Stimulated activated CD4-positive, alpha-beta T cell treated with anti-CD3 and anti-CD28 coated beads, Interleukin-1b, Interleukin-23, amount 100 ng/mL, for 24 hours (primary cell): ENCODE measurements at regions not wholly inside any gene's neighbourhood (a gene's known extent, or its start where the extent isn't known, plus 50 kb on each side); places are given as distances from the start of the nearest gene placed in this dataset.

ENCODE experiments used
- DNase-seq, 4 experiments: peaks; one replicate each; pipeline ENCODE4 v3.0.0-alpha.2; 2020; ENCODE audit warnings: low read depth in 4 of 4, low spot score in 1 of 4

DNA sequence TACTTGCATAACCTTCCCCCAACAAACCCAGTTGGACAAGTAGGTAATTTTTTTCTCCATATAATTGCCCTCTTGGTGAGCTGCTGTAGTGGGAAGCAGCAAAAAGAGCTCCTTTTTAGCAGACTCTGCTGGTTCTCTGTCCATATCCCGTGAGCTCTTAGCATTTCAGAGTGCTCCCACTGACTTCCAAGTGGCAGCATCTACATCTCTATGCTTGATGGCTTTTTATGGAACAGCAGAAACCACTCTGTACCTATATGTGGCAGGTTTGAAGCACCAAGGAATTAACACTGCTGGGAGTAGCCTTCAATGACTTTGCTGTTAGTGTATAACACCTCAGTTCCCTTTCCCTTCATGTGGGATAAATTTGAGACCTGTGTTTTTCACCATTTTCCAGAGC, 168.4 kb upstream of the NHS start:
- DNase-seq, result no peak

DNA sequence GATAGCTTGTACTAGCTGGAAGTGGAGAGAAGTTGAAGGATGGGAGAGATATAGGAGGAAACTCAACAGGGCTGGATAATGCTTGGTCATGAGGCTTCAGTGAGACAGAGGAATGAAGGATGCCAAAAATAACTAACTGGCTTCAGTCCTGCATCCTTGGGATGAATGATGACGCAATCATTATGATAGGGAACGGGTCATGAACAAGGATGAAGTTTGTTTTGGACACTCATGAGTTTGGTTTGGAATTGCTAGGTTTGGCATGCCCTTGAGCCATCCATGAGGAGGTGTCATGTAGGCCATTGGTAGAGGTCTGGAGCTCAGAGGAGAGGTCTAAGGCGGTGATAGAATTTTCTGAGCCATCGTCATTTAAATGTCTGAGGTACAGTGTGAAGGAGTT, 160.0 kb upstream of the NHS start:
- no peak for DNase-seq

DNA sequence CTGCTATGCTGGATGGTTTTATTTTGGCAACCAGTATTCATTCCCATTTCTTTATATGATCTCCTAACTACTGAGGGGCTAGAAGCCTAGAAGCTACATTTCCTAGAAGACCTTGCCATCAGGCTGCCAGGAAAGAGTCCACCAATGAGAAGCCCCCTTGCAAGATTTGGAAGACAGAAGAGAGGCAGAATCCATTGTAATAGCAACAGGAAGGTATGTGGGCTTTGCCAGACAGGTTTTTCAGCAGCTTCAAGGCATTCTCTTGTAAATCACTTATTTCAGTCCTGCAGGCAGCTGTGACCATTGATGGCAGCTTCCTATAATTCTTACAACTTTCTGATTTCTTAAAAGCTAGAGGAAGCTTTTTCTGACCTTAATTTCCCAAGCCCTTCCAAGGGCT, 148.3 kb upstream of the NHS start:
- no peak for DNase-seq

DNA sequence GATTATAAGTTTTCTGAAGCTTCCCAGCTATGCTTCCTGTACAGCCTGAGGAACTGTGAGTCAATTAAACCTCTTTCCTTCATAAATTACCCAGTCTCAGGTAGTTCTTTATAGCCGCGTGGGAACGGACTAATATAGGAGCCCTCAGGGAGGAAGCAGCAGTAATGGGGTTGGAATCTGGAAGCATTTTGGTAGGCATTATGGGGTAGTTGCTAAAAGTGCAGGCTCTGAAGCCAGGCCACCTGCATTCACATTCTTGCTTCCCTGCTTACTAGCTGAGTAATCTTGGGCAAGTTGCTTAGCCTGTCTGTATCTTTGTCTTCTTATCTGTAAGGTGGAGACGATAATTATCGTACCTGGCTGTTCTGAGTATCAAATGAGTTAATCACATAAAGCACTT, 137.9 kb upstream of the NHS start:
- no peak for DNase-seq

GRCh38 chrX:17242470-17242869, 132.5 kb upstream of the NHS start:
- DNase-seq, result peak; percentile 2 to 8 (median 7)

DNA sequence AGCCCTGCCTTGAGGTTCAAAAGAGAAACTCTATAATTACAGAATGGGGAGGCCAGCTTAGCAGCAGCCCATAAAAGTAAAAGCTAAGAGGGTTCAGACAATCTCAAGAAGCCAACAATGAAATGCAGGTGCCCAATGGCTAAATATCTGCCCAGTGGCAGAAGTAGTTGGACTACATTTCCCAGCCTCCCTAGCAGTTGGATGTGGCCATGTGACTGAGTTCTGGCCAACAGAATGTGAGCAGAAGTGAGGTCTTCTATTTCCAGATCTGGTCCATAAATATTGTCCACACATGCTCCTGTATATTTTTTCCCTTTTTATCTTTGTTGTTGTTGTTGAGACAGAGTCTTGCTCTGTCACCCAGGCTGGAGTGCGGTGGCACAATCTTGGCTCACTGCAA, 127.9 kb upstream of the NHS start:
- DNase-seq, result no peak

DNA sequence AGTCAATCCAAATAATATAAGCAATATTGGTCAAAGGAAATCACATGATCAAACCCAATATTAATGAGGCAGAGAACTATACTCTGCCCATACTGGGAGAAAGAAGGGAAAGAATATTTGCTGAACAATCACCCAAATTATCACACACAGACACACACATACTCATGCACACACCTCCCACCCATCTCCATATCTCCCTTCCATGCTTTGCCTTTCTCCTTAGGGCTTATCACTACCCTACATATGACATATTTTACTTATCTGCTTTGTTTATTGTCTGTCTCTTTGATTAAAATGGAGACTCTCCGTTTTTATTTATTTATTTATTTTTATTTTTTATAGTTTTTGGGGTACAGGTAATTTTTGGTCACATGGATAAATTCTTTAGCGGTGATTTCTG, 112.9 kb upstream of the NHS start:
- no peak for DNase-seq

DNA sequence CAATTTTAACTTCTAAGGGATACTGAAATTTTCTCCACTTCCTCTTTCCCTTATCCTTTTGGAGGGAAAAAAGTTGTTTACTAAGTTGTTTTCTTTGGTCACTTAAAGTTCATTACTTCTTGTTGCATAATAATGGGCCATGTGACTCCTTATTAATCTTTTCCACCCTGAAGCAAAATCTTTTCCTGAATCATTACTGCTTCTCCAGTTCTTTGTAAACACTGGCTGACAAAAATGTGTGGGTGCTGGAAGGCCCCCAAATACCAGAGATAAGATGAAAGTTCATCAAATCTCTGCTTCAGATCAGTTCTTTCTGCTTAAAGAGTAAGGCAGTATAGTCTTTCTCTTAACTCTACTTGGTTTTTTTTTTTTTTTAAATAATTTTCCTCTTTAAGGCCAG, 108.9 kb upstream of the NHS start:
- DNase-seq, result no peak

- DNase-seq, result no peak
These were observed 96.0 kb upstream of the NHS start for GRCh38 chrX:17278961-17279360.

GRCh38 chrX:17285983-17286382, 89.0 kb upstream of the NHS start:
- DNase-seq, result no peak

DNA sequence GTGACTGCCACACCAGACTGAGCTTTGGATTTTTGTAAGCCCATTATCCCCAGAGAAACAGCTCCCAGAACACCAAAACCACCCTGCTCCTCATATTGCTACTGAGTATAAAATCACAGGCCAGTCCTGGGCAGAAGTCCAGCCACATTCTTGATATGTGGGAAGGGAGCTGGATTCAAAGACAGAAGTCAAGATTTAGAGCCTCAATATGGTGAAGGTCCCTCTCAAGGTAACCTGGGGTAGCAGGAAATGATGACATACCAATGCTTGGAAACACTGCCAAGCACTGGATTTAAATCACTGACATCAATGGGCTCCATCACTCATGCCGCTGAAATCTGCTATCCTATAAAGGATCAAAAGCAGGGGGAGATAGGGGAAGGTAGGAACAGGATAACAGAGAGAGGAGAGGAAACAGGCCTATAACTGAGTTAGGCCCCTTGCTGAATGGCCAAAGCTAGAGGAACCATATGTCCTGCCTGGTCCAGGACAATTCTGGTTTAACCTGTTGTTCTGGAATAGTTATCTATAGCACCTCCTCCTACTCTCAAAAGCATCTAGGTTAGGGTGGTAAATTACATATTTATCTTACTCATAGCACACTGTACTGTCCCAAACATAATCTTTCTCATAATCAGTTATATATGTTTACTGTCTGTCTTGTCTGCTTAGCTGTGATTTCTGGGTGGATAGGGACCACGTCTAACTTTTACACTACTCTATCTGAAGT, 83.7 kb upstream of the NHS start:
- no peak for DNase-seq

DNA sequence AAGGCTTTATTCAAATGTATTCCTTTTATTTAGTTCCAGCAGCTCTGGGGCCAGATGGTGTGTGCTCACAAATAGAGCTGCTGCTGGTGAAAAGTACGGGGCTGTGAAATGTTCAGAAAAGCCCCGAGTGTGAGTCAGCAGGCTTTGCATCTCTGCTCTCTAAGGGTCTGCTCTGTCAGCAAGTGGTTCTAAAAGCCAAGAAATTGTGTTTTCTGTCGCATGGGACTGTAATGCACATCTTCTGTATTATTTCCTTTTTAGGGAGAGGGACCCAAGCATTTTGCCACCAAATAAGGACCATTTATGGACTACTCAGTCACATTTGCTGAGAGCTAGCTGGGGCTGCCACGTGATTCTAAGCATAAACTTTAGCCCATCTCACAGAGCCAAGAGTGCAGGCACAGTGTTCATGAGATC, 82.9 kb upstream of the NHS start:
- DNase-seq, result no peak

DNA sequence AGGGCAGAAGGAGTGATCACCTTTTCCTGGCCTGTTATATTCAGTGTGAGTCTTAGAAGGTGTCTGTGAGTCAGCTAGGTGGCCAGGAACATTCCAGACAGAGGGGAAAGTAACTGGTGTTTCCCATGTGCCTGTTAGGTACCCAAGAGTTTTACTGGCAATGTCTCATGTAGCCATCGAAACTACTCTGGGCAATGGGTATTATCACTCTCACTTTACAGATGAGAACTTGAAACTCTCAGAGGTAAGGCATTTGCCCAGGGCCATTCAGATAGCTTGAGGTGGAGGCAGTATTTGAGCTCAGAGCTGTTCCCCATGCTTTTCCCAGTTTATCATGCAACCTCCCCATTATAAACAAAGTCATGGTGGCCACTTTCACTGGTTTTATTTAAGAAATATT, 80.4 kb upstream of the NHS start:
- no peak for DNase-seq

- DNase-seq, result no peak
These were observed 79.2 kb upstream of the NHS start for GRCh38 chrX:17295791-17296190.

GRCh38 chrX:17298564-17298963, 76.4 kb upstream of the NHS start:
- DNase-seq, result no peak

- DNase-seq, result no peak
These were observed 75.8 kb upstream of the NHS start for GRCh38 chrX:17299206-17299605.

GRCh38 chrX:17323397-17323796, 51.6 kb upstream of the NHS start:
- DNase-seq, result no peak
